ENCODE measurements at regions not wholly inside any gene's neighbourhood (a gene's known extent, or its start where the extent isn't known, plus 50 kb on each side); places are given as distances from the start of the nearest gene placed in this dataset.
"Not testable (repeated sequence)": the region's sequence is repeated elsewhere in the genome, so short reads cannot be mapped to it uniquely, and the experiment has no call there.

DNA sequence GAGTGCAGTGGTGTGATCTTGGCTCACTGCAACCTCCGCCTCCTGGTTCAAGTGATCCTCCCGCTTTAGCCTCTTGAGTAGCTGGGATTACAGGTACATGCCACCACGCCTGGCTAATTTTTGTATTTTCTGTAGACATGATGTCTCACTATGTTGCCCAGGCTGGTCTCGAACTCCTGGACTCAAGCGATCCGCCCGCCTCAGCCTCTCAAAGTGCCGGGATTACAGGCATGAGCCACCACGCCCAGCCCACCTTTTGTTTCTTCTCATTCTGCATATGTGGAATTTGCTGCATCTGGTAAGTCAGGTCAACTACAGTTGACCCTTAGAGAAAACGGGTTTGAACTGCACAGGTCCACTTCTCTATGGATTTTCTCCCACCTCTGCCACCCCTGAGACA is 82.6 kb upstream of the VRK1 start:
- H3K27me3 ChIP-seq (replicated peaks in 1 of 4; ENCODE audit: control insufficient read depth in 3 of 4, extremely low read depth in 1 of 4, insufficient read depth in 3 of 4, low read length in 3 of 4); H3K4ac ChIP-seq (replicated peaks; ENCODE audit: insufficient read length, low read depth, low read length); H3K56ac ChIP-seq (replicated peaks; ENCODE audit: insufficient read length, low read depth, low read length); H3K9ac ChIP-seq (replicated peaks in 1 of 4; ENCODE audit: extremely low read depth in 1 of 4, low read depth in 3 of 4, low read length in 3 of 4); H4K5ac ChIP-seq (ENCODE audit: insufficient read length, low read depth, low read length); H2BK12ac ChIP-seq (ENCODE audit: low read depth, low read length); H3K9me3 ChIP-seq (ENCODE audit: insufficient read depth in 2 of 2, low read depth in 1 of 2, low read length in 1 of 2); H3K23ac ChIP-seq (ENCODE audit: insufficient read length); H3K36me3 ChIP-seq (ENCODE audit: control insufficient read depth in 2 of 4, insufficient read depth in 4 of 4, low read length in 3 of 4); POLR2A ChIA-PET (ENCODE audit: partially characterized antibody); H2BK20ac ChIP-seq (ENCODE audit: low read length); H4K8ac ChIP-seq (ENCODE audit: extremely low read depth, insufficient read depth, low read length); H3K4me3 ChIP-seq (ENCODE audit: extremely low read depth in 1 of 4, insufficient read depth in 2 of 4, low read depth in 3 of 4, low read length in 4 of 4); H3K4me1 ChIP-seq (replicated peaks in 1 of 4; ENCODE audit: control insufficient read depth in 3 of 4, insufficient read depth in 4 of 4, low read length in 3 of 4); H3K18ac ChIP-seq (ENCODE audit: extremely low read depth, low read length); H3K27ac ChIP-seq (ENCODE audit: low read depth, low read length); H3K23me2 ChIP-seq (ENCODE audit: low read depth, low read length); H3K14ac ChIP-seq (ENCODE audit: insufficient read length); H2AK5ac ChIP-seq (ENCODE audit: low read depth, low read length); H3K4me2 ChIP-seq (ENCODE audit: insufficient read depth in 1 of 2, low read depth in 2 of 2, low read length in 2 of 2); H2BK15ac ChIP-seq (ENCODE audit: low read length); H4K91ac ChIP-seq (replicated peaks; ENCODE audit: insufficient read length, low read length); H2BK120ac ChIP-seq (replicated peaks; ENCODE audit: low read depth, low read length); FAIRE-seq; H4K20me1 ChIP-seq (replicated peaks in 1 of 2; ENCODE audit: control insufficient read depth in 1 of 2, insufficient read depth in 2 of 2, low read length in 2 of 2); H2BK5ac ChIP-seq (ENCODE audit: low read depth, low read length); H2AFZ ChIP-seq (ENCODE audit: low read length); H3K79me2 ChIP-seq (ENCODE audit: control insufficient read depth in 1 of 2, insufficient read depth in 2 of 2, low read length in 2 of 2); H3K79me1 ChIP-seq (ENCODE audit: low read depth, low read length); DNase-seq (ENCODE audit: low read depth in 1 of 2, low spot score in 2 of 2): not testable (repeated sequence)
- 90% methylated on average over 10 of the region's 10 CpGs; no CpG with 5 or more reads in 1 of the 2 experiments for WGBS, 2 experiments (ENCODE audit: extremely low coverage in 1 of 2, insufficient coverage in 1 of 2, insufficient read length in 1 of 2, insufficient replicate concordance in 2 of 2, low coverage in 1 of 2, low lambda C conversion rate in 2 of 2, missing lambda C conversion rate in 1 of 2)
- CTCF ChIA-PET (ENCODE audit: partially characterized antibody), result interaction anchor here (1.4 kb wide), 1 partner anchor 138 kb away, joined by 3 read pairs; no protein-coding TSS in a partner anchor
